Transverse colon (tissue), 4 donors: ENCODE measurements at regions not wholly inside any gene's neighbourhood (a gene's known extent, or its start where the extent isn't known, plus 50 kb on each side); places are given as distances from the start of the nearest gene placed in this dataset.

Source experiments
- EP300 ChIP-seq: sonication (generic); formaldehyde crosslinking; IDR thresholded peaks from one replicate; pipeline ENCODE4 v1.6.1; 2017; ENCODE audit warnings: antibody characterized with exemption, low read depth
- POLR2AphosphoS5 ChIP-seq, 3 donors: sonication (generic); formaldehyde crosslinking; IDR thresholded peaks; one replicate each; pipeline ENCODE4 v1.6.1; 2016; ENCODE audit warnings: antibody characterized with exemption in 3 of 3
- TF ChIP-seq, protein P1 (sequence below), 5 experiments: fragments of 200-600 bp in 3 of 5; fragments of 450-650 bp in 2 of 5; sonication (generic) in 3 of 5; IDR thresholded peaks; 1 replicate in 2 of 5; 2 replicates in 3 of 5; pipeline ENCODE4 v1.5.1; 2016 to 2017; ENCODE audit warnings: antibody characterized with exemption in 5 of 5, inconsistent platforms in 3 of 5, mild to moderate bottlenecking in 2 of 5, moderate library complexity in 1 of 5

GRCh38 chr2:194926873-194927272 is 730.2 kb upstream of the SLC39A10 start:
- TF ChIP-seq, protein P1, sequence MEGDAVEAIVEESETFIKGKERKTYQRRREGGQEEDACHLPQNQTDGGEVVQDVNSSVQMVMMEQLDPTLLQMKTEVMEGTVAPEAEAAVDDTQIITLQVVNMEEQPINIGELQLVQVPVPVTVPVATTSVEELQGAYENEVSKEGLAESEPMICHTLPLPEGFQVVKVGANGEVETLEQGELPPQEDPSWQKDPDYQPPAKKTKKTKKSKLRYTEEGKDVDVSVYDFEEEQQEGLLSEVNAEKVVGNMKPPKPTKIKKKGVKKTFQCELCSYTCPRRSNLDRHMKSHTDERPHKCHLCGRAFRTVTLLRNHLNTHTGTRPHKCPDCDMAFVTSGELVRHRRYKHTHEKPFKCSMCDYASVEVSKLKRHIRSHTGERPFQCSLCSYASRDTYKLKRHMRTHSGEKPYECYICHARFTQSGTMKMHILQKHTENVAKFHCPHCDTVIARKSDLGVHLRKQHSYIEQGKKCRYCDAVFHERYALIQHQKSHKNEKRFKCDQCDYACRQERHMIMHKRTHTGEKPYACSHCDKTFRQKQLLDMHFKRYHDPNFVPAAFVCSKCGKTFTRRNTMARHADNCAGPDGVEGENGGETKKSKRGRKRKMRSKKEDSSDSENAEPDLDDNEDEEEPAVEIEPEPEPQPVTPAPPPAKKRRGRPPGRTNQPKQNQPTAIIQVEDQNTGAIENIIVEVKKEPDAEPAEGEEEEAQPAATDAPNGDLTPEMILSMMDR (IDR thresholded peaks at IDR 0.05), result no peak
- no peak for TF ChIP-seq EP300
- no peak for TF ChIP-seq POLR2AphosphoS5 (IDR thresholded peaks at IDR 0.05)
